ENCODE measurements at regions not wholly inside any gene's neighbourhood (a gene's known extent, or its start where the extent isn't known, plus 50 kb on each side); places are given as distances from the start of the nearest gene placed in this dataset.

DNA sequence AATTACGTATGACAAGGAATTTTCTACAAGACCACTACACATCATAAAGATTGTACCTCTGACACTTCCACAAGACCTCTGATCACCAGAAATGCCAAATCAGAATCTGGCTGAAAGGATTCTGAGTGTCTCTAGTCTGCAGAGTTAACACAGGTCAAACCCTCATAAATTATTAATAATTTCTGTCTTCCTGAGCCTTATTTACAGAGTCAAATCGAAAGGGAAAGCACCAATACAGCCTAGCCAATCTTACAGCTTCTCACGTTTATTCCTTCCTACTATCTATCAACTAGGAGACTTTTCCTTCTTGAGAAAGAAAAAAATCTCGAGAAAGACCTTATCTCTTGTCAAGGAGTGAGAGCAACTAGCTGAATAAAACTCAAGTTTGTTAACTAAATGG lies 2151.6 kb downstream of the MRPL39 start:
- Mint-ChIP-seq H3K4me3 (no peak overlapping the region), H3K27ac (no peak overlapping the region), H3K9me3 (no peaks in the 10 kb centered on the region), H3K4me1 (no peaks in the 10 kb centered on the region), H3K36me3 (ENCODE audit: low read depth) (no peaks in the 10 kb centered on the region), H3K27me3 (no peaks in the 10 kb centered on the region)
- no peak for DNase-seq
- ChIA-PET POLR2A (no interaction called here), CTCF (no interaction called here)

DNA sequence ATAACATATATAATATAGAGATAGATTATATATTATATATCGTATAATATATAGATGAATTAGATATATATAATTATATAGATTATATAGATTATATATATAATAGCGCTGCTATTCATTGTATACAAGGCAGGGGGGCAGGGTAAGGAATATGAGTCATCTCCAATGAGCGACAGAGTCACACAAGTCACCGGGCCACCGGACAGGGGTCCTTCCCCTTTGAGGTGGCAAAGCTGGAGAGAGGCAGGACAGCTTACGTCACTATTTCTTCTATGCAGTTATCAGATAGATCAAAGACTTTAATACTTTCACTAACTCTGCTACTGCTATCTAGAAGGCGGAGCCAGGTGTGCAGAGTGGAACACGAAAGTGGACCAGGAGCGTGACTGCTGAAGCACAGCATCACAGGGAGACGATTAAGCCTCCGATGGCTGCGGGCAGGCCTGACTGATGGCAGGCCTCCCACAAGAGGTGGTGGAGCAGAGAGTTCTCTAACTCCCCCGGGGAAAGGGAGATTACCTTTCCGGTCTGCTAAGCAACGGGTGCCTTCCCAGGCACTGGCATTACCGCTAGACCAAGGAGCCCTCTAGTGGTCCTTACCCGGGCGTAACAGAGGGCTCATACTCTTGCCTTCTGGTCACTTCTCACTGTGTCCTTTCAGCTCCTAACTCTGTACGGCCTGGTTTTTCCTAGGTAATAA lies 2154.7 kb downstream of the MRPL39 start:
- Mint-ChIP-seq H3K9me3 (no peaks in the 10 kb centered on the region), H3K4me3 (no peak overlapping the region), H3K27me3 (no peaks in the 10 kb centered on the region), H3K4me1 (no peaks in the 10 kb centered on the region), H3K27ac (no peak overlapping the region), H3K36me3 (ENCODE audit: low read depth) (no peaks in the 10 kb centered on the region)
- ChIA-PET CTCF (no interaction called here), POLR2A (no interaction called here)
- no peak for DNase-seq

DNA sequence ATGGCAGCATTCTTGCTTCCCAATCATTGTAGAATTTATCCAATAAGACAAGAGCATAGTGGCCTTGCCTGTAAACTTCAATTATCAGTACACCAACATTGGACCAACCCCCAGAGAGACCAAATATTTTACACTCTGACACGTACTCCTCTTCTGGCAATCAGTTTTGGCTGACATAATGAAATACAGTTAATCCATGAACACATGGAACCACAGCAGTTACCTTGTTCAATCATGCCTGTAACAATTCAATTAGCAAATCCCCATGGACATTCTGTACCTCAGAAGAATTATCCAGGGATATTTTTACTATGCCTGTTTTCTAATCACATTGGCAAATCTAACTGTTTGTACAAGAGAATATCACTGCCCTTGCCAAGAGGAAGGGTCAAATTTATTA lies 2162.0 kb downstream of the MRPL39 start:
- DNase-seq = no peak
- Mint-ChIP-seq H3K36me3 (ENCODE audit: low read depth) (no peaks in the 10 kb centered on the region), H3K27ac (no peak overlapping the region), H3K4me1 (no peaks in the 10 kb centered on the region), H3K9me3 (no peaks in the 10 kb centered on the region), H3K4me3 (no peak overlapping the region), H3K27me3 (no peaks in the 10 kb centered on the region)
- ChIA-PET POLR2A (no interaction called here), CTCF (no interaction called here)

DNA sequence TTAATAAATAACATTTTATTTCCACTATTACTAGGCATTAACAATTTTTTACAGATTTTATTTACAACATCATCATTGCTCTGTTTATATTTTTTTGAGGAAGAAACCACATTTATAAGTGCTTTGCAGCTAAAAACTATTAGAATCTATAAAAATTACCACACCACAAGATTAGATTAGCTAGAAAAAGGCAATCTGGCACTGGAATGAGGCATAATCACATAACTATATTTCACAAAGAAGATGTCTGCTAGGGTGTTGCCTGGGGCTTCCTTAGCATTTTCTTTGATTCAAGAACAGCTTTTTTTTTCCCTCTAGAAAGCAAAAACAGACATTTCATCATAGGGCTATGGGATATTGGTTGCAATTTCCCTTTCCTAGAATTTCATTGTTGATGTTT lies 2169.2 kb downstream of the MRPL39 start:
- no peaks in the 10 kb centered on the region for H3K4me1 Mint-ChIP-seq
- H3K27me3 Mint-ChIP-seq = no peaks in the 10 kb centered on the region
- DNase-seq = no peak
- H3K27ac Mint-ChIP-seq = no peak overlapping the region
- POLR2A ChIA-PET = no interaction called here
- CTCF ChIA-PET = no interaction called here
- no peak overlapping the region for H3K4me3 Mint-ChIP-seq
- no peaks in the 10 kb centered on the region for H3K36me3 Mint-ChIP-seq (ENCODE audit: low read depth)
- no peaks in the 10 kb centered on the region for H3K9me3 Mint-ChIP-seq

DNA sequence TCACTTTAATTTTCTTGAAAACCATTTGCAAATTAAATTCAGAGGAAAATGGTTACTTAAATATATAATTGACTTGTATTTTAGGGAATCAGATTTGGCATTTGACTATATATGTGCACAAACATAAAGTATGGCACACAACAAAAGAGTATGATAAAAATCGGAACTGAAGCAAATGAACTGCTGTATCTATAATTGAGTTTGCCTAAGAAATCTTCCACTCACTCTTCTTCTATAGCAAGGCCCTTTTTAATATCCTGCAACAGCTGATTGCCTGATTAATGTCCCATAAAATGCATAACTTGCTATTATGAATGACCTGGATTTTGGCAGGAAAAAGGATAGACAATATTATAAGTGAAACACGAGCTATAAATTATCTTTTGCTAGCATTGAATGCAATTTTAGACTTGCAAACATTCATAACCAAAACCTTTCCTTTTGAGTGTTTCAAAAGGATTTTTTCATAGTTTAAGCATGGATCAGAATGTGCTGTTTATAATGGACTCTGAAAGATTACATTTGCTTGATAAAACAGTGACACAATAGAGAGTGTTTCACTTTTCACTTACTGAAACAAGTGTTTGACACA lies 2204.3 kb downstream of the MRPL39 start:
- Mint-ChIP-seq H3K36me3 (ENCODE audit: low read depth) (no peaks in the 10 kb centered on the region), H3K4me1 (no peaks in the 10 kb centered on the region), H3K9me3 (no peaks in the 10 kb centered on the region), H3K27me3 (no peaks in the 10 kb centered on the region), H3K4me3 (no peak overlapping the region), H3K27ac (no peak overlapping the region)
- POLR2A ChIA-PET = no interaction called here
- no peak for DNase-seq
- CTCF ChIA-PET = no interaction called here

DNA sequence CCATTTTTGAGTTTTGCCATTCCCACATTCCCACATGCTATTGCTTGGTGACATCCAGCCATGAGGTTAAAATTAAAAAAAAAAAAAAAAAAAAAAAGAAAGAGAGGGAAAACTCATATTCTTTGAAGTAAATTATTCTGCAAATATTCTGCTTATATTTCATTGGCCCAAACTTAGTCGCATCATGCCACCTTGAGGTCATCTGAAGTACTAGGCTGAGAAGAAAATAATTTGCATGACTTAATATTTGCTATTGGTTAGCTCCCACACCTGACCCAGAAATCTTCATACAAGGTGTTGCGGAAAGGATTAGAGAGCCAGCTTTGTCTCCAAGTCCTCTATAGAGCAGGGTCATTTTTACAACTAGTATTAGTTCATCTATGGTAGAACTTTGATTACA lies 2206.0 kb downstream of the MRPL39 start:
- no peak for DNase-seq
- H3K9me3 Mint-ChIP-seq = no peaks in the 10 kb centered on the region
- ChIA-PET CTCF (interaction anchor here (0.6 kb wide), 2 partner anchors 190 to 726 kb away, joined by 3 read pairs; no protein-coding TSS in a partner anchor), POLR2A (no interaction called here)
- H3K27me3 Mint-ChIP-seq = no peaks in the 10 kb centered on the region
- H3K4me3 Mint-ChIP-seq = no peak overlapping the region
- no peaks in the 10 kb centered on the region for H3K36me3 Mint-ChIP-seq (ENCODE audit: low read depth)
- H3K27ac Mint-ChIP-seq = no peak overlapping the region
- no peaks in the 10 kb centered on the region for H3K4me1 Mint-ChIP-seq

DNA sequence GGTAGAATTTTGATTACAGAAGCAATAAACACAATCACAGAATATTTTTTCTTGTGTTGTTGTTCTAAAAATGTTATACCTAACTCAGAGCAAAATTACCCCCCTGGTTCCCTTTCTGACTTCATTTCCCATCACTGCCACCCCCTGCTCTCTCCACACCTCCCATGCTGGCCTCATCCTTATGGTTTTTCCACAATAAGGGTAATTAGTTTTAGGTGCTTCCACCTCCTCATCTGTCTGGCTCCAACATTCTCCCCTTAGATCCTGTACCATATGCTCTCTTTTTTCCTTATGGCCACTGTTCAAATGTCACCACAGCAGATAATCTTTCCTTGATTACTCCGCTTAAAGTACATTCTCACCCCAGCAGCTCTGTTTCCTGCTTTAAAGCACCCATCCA lies 2208.6 kb downstream of the MRPL39 start:
- DNase-seq = no peak
- no peaks in the 10 kb centered on the region for H3K36me3 Mint-ChIP-seq (ENCODE audit: low read depth)
- H3K4me1 Mint-ChIP-seq = no peaks in the 10 kb centered on the region
- H3K27ac Mint-ChIP-seq = no peak overlapping the region
- ChIA-PET CTCF (no interaction called here), POLR2A (no interaction called here)
- no peaks in the 10 kb centered on the region for H3K9me3 Mint-ChIP-seq
- no peak overlapping the region for H3K4me3 Mint-ChIP-seq
- H3K27me3 Mint-ChIP-seq = no peaks in the 10 kb centered on the region

DNA sequence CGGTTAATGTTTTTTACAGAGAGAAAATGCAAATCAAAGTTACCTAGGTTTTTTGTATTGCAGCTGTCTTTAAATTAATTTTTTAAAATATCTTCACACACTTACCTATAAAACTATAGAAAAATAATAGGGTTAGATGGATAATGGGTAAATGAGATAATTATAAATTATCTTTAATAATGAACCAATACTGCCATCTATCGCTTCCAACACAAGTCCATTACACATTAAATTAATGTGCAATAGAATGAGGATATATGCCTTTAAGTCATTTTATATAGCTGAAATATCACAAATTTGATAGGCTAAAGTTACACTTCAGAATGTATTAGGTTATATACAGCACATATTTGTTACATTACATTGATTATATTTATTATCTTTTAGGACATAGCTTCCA lies 2212.8 kb downstream of the MRPL39 start:
- no peak for DNase-seq
- ChIA-PET POLR2A (no interaction called here), CTCF (no interaction called here)
- Mint-ChIP-seq H3K9me3 (no peaks in the 10 kb centered on the region), H3K4me1 (no peaks in the 10 kb centered on the region), H3K36me3 (ENCODE audit: low read depth) (no peaks in the 10 kb centered on the region), H3K4me3 (no peak overlapping the region), H3K27me3 (no peaks in the 10 kb centered on the region), H3K27ac (no peak overlapping the region)

DNA sequence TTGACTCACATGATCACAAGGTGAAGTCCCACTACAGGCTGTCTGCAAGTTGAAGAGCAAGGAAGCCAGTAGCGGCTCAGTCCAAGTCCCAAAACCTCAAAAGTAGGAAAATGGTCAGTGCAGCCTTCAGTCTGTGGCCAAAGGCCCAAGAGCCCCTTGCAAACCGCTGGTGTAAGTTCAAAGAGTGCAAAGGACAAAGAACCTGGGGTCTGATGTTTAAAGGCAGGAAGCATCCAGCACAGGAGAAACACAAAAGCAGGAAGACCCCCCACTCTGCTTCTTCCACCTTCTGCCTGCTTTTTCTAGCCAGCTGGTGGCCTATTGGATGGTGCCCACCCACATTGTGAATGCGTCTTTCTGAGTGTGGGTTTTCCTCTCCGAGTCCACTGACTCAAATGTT lies 2222.6 kb downstream of the MRPL39 start:
- ChIA-PET POLR2A (no interaction called here), CTCF (no interaction called here)
- no peaks in the 10 kb centered on the region for H3K4me1 Mint-ChIP-seq
- DNase-seq = no peak
- no peaks in the 10 kb centered on the region for H3K9me3 Mint-ChIP-seq
- no peaks in the 10 kb centered on the region for H3K27me3 Mint-ChIP-seq
- no peak overlapping the region for H3K4me3 Mint-ChIP-seq
- no peaks in the 10 kb centered on the region for H3K36me3 Mint-ChIP-seq (ENCODE audit: low read depth)
- no peak overlapping the region for H3K27ac Mint-ChIP-seq

DNA sequence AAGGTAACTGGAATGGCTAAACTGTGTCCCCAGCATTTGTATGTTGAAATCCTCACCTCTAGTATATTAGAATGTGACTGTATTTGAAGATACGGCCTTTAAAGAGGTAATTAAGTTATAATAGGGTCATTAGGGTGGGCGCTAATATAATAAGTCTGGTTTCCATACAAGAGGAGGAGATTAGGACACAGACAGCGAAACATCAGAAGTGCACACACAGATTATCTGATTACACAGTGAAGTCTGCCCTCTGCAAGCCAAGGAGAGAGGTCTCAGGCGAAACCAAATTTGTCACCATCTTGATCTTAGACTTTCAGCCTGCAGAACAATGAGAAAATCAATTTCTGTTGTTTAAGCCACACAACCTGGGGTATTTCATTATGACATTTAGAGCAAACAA lies 2233.1 kb downstream of the MRPL39 start:
- no peak for DNase-seq
- ChIA-PET CTCF (no interaction called here), POLR2A (no interaction called here)
- no peak overlapping the region for H3K4me3 Mint-ChIP-seq
- H3K27me3 Mint-ChIP-seq = no peaks in the 10 kb centered on the region
- H3K27ac Mint-ChIP-seq = no peak overlapping the region
- peaks cover 5% of the 10 kb centered on the region for H3K9me3 Mint-ChIP-seq
- H3K36me3 Mint-ChIP-seq (ENCODE audit: low read depth) = no peaks in the 10 kb centered on the region
- H3K4me1 Mint-ChIP-seq = no peaks in the 10 kb centered on the region

DNA sequence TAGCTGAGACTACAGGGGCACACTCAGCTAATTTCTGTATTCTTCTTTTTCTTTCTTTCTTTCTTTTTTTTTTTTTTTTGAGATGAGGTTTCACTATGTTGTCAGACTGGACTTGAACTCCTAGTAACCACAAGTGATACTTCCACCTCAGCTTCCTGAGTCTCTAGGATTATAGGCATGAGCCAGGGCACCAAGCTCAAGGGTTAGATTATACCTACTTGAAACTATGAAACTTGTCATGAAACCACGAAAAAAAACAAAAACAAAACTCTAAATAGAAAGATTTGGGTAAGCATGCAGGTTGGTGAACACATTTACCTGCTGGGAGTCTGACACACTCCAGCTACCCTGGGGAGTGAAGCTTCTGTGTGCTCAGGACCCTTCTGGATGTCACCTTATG lies 2250.4 kb downstream of the MRPL39 start:
- H3K4me1 Mint-ChIP-seq = no peaks in the 10 kb centered on the region
- H3K36me3 Mint-ChIP-seq (ENCODE audit: low read depth) = no peaks in the 10 kb centered on the region
- H3K27me3 Mint-ChIP-seq = no peaks in the 10 kb centered on the region
- no peak for DNase-seq
- CTCF ChIA-PET = no interaction called here
- POLR2A ChIA-PET = no interaction called here
- H3K4me3 Mint-ChIP-seq = no peak overlapping the region
- H3K9me3 Mint-ChIP-seq = peaks cover 14% of the 10 kb centered on the region
- no peak overlapping the region for H3K27ac Mint-ChIP-seq

DNA sequence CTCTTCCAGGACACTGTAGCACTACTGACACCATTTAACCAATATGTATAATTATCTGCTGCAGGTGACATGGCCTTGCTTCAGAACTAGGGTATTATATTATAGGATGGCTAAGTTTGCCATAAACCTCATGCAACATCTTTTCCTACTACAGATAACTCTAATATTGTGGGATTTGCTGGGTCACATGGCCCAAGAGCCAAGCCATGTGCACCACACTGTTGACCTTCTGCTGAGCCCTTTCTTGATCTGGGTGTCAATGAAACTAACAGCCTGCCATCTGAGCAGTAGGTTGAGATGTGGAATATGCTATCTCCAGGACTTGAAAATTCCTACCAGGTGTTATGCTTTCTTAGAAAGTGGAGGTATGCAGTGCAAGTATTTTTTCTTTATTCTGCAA lies 2291.1 kb downstream of the MRPL39 start:
- Mint-ChIP-seq H3K4me3 (no peak overlapping the region), H3K27me3 (no peaks in the 10 kb centered on the region), H3K4me1 (no peaks in the 10 kb centered on the region), H3K9me3 (peaks cover 7% of the 10 kb centered on the region), H3K27ac (no peak overlapping the region), H3K36me3 (ENCODE audit: low read depth) (no peaks in the 10 kb centered on the region)
- CTCF ChIA-PET = no interaction called here
- no peak for DNase-seq
- POLR2A ChIA-PET = no interaction called here

DNA sequence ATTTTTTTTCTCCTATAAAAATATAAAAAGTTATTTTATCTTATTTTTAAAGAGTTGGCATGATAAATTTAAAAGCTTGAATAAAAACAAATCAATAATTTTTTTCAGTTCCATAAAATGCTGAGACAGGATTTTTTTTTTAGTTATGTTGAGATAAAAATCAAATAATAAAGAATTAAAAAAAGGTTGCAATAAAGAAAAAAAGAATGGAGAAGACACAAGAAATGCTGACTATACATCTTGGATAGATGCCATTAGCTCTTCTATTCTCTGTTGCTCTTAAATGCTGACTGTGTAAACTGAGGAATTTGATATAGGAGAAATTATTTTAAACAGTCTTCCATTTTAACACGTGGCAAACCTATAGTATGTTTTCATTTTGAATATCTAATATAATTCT lies 2298.5 kb downstream of the MRPL39 start:
- no peak overlapping the region for H3K4me3 Mint-ChIP-seq
- POLR2A ChIA-PET = no interaction called here
- H3K36me3 Mint-ChIP-seq (ENCODE audit: low read depth) = no peaks in the 10 kb centered on the region
- no peaks in the 10 kb centered on the region for H3K4me1 Mint-ChIP-seq
- H3K27me3 Mint-ChIP-seq = no peaks in the 10 kb centered on the region
- CTCF ChIA-PET = no interaction called here
- no peak overlapping the region for H3K27ac Mint-ChIP-seq
- no peak for DNase-seq
- peaks cover 3% of the 10 kb centered on the region for H3K9me3 Mint-ChIP-seq

DNA sequence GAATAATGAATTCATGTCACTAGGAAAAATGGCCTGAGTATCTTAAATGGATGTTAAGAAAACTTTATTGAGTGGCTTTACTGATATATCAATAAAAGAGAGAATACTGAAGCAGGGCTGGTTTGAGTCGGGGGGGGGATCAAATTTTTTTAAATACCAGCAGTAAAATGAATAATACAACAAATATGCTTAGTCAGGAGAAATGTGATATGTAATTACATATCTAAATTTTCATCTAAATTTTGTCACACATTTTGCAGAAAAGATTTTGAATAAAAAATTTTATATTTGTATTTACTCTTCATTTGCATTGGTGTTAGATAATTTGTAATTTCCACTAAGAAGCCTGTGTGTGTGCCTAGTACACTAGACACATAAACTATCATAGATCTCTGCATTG lies 2300.2 kb downstream of the MRPL39 start:
- H3K4me1 Mint-ChIP-seq = no peaks in the 10 kb centered on the region
- DNase-seq = no peak
- peaks cover 2% of the 10 kb centered on the region for H3K9me3 Mint-ChIP-seq

More for the DNA sequence above, 2300.2 kb downstream of the MRPL39 start:
- Mint-ChIP-seq H3K4me3 (no peak overlapping the region), H3K27me3 (no peaks in the 10 kb centered on the region), H3K27ac (no peak overlapping the region), H3K36me3 (ENCODE audit: low read depth) (no peaks in the 10 kb centered on the region)
- ChIA-PET CTCF (no interaction called here), POLR2A (no interaction called here)

Data from activated CD4-positive, alpha-beta T cell treated with anti-CD3 and anti-CD28 coated beads, Interleukin-2, amount 10 ng/mL, durations not matched to agents 7 days and 5 days (primary cell).